Ovary (tissue), 7 donors: ENCODE measurements at regions not wholly inside any gene's neighbourhood (a gene's known extent, or its start where the extent isn't known, plus 50 kb on each side); places are given as distances from the start of the nearest gene placed in this dataset.

Experiments used
- DNase-seq, 5 donors: peaks; one replicate each; pipeline ENCODE4 v3.0.0-alpha.2; 2019 to 2020
- H3K27ac ChIP-seq, 2 donors: fragments of 200-600 bp; one replicate each; pipeline versions ENCODE4 v1.5.1 to v1.8.0; 2019 to 2022
- H3K27me3 ChIP-seq: fragments of 200-600 bp; one replicate; pipeline ENCODE4 v1.8.0; 2022
- H3K36me3 ChIP-seq: fragments of 200-600 bp; sonication (generic); one replicate; pipeline ENCODE4 v1.5.1; 2019
- H3K4me1 ChIP-seq: one replicate; pipeline ENCODE4 v1.8.1; 2013; ENCODE audit warnings: mild to moderate bottlenecking, moderate library complexity; ENCODE audit not compliant: insufficient read depth
- H3K4me3 ChIP-seq: fragments of 200-600 bp; sonication (generic); one replicate; pipeline ENCODE4 v1.5.1; 2017
- H3K9me3 ChIP-seq, 2 donors: fragments of 200-600 bp in 1 of 2; sonication (generic) in 1 of 2; one replicate each; pipeline versions ENCODE4 v1.5.1 to v1.8.1; 2013 to 2019; ENCODE audit warnings: mild to moderate bottlenecking in 1 of 2, moderate library complexity in 1 of 2
- EP300 ChIP-seq: sonication (generic); formaldehyde crosslinking; IDR thresholded peaks from one replicate; pipeline ENCODE4 v1.6.1; 2017; ENCODE audit warnings: antibody characterized with exemption
- POLR2A ChIP-seq: fragments of 450-650 bp; IDR thresholded peaks from one replicate; pipeline ENCODE4 v1.6.1; 2017; ENCODE audit warnings: antibody characterized with exemption, mild to moderate bottlenecking, moderate library complexity
- WGBS, 3 donors: extraction: QIAGEN DNeasy Blood & Tissue Kit in 1 of 3; methylation state at CpG; one replicate each; pipeline versions ENCODE4 v1.1.5 to v1.1.7; 2013 to 2017; 5-methylcytosine and 5-hydroxymethylcytosine counted together
- intact Hi-C, 4 donors: fragments of 100-400 bp; cut with DNase I; formaldehyde crosslinking; loops; one replicate each; pipeline versions ENCODE4 v1.11.0 to v1.15.1; 2022 to 2023
- TF ChIP-seq, protein P1 (sequence below), 3 donors: fragments of 450-650 bp in 2 of 3; fragments of 200-600 bp in 1 of 3; IDR thresholded peaks; one replicate each; pipeline versions ENCODE4 v1.5.1 to v1.8.0; 2016 to 2022; ENCODE audit warnings: antibody characterized with exemption in 3 of 3, mild to moderate bottlenecking in 1 of 3
- donor health status: DM: no; HTN: no; CAD: no; lungs with moderate emphysema.
- donor health status: DM: no; HTN: no; CAD: no.
- donor health status: Bipolar disorder and iron deficiency.
- donor health status: DM: no; HTN: no; CAD: no.
- donor health status: DM: yes; HTN: yes; CAD: no.

- Histone ChIP-seq H3K36me3 (no peaks in the 10 kb centered on the region), H3K4me1 (no peaks in the 10 kb centered on the region), H3K9me3 (no peaks in the 10 kb centered on the region), H3K27ac (no peak overlapping the region), H3K4me3 (no peak overlapping the region), H3K27me3 (no peaks in the 10 kb centered on the region)
- no peak for TF ChIP-seq EP300
- TF ChIP-seq POLR2A = no peak
- TF ChIP-seq, protein P1, sequence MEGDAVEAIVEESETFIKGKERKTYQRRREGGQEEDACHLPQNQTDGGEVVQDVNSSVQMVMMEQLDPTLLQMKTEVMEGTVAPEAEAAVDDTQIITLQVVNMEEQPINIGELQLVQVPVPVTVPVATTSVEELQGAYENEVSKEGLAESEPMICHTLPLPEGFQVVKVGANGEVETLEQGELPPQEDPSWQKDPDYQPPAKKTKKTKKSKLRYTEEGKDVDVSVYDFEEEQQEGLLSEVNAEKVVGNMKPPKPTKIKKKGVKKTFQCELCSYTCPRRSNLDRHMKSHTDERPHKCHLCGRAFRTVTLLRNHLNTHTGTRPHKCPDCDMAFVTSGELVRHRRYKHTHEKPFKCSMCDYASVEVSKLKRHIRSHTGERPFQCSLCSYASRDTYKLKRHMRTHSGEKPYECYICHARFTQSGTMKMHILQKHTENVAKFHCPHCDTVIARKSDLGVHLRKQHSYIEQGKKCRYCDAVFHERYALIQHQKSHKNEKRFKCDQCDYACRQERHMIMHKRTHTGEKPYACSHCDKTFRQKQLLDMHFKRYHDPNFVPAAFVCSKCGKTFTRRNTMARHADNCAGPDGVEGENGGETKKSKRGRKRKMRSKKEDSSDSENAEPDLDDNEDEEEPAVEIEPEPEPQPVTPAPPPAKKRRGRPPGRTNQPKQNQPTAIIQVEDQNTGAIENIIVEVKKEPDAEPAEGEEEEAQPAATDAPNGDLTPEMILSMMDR (IDR thresholded peaks at IDR 0.05) = no peak
- intact Hi-C loops = no loop called here
- DNase-seq = no peak
- WGBS, 3 donors = 88 to 89% (median 88%) methylated on average over 3 of the region's 3 CpGs
These were observed 151.8 kb upstream of the PDE7B start for GRCh38 chr6:135699705-135700104.

GRCh38 chr6:135701426-135701825 is 150.1 kb upstream of the PDE7B start:
- WGBS, 3 donors = 66 to 67% (median 66%) methylated on average over 3 of the region's 3 CpGs

DNA sequence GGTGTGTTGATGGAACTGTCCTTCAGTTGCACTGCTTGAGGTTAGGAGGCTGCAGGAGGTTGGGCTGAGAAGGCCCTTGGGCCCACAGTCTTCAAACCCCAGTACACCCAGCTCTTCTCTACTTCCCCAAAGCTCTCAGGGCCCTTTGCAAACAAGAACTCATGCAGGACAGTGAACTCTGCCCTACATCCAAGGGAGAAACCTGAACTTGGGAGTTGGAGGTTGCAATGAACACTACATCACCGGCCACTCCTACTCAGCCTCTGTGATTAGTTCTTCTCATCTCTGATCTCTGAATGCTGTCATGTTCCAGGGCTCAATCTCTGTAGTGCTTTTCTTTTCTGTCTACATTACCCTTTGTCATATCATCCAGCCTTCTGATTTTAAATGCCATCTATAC is 148.5 kb upstream of the PDE7B start:
- intact Hi-C loops = no loop called here
- Histone ChIP-seq H3K27ac (no peak overlapping the region), H3K4me3 (no peak overlapping the region), H3K9me3 (no peaks in the 10 kb centered on the region), H3K4me1 (no peaks in the 10 kb centered on the region), H3K27me3 (no peaks in the 10 kb centered on the region), H3K36me3 (no peaks in the 10 kb centered on the region)
- WGBS, 3 donors = 96 to 100% (median 100%) methylated on average over 1 of the region's 1 CpG
- TF ChIP-seq EP300 = no peak
- no peak for TF ChIP-seq POLR2A
- TF ChIP-seq, protein P1 (IDR thresholded peaks at IDR 0.05) = no peak
- no peak for DNase-seq

More at GRCh38 chr6:135701426-135701825, 150.1 kb upstream of the PDE7B start:
- Histone ChIP-seq H3K4me3 (no peak overlapping the region), H3K9me3 (no peaks in the 10 kb centered on the region), H3K27ac (no peak overlapping the region), H3K36me3 (no peaks in the 10 kb centered on the region), H3K27me3 (no peaks in the 10 kb centered on the region), H3K4me1 (no peaks in the 10 kb centered on the region)
- no peak for TF ChIP-seq EP300
- intact Hi-C loops = no loop called here
- DNase-seq = no peak

GRCh38 chr6:135703621-135704020 is 147.9 kb upstream of the PDE7B start:
- no peak overlapping the region for H3K27ac ChIP-seq
- DNase-seq = no peak
- H3K4me1 ChIP-seq = no peaks in the 10 kb centered on the region
- no peaks in the 10 kb centered on the region for H3K36me3 ChIP-seq
- TF ChIP-seq POLR2A (no peak), EP300 (no peak)
- TF ChIP-seq, protein P1 (IDR thresholded peaks at IDR 0.05) = no peak
- H3K27me3 ChIP-seq = no peaks in the 10 kb centered on the region
- H3K4me3 ChIP-seq = no peak overlapping the region
- 94 to 97% (median 97%) methylated on average over 3 of the region's 3 CpGs for WGBS, 3 donors
- intact Hi-C loops = no loop called here
- H3K9me3 ChIP-seq = no peaks in the 10 kb centered on the region

- Histone ChIP-seq H3K27me3 (no peaks in the 10 kb centered on the region), H3K9me3 (no peaks in the 10 kb centered on the region), H3K36me3 (no peaks in the 10 kb centered on the region), H3K27ac (no peak overlapping the region), H3K4me3 (no peak overlapping the region), H3K4me1 (no peaks in the 10 kb centered on the region)
- 90 to 99% (median 97%) methylated on average over 1 of the region's 1 CpG for WGBS, 3 donors
- TF ChIP-seq, protein P1 (IDR thresholded peaks at IDR 0.05) = no peak
- TF ChIP-seq EP300 (no peak), POLR2A (no peak)
- intact Hi-C loops = no loop called here
- DNase-seq = no peak
These were observed 144.1 kb upstream of the PDE7B start for GRCh38 chr6:135707426-135707825.
